Stomach (tissue), 8 donors: ENCODE measurements at regions not wholly inside any gene's neighbourhood (a gene's known extent, or its start where the extent isn't known, plus 50 kb on each side); places are given as distances from the start of the nearest gene placed in this dataset.

ENCODE experiments used
- DNase-seq, 2 donors: peaks; one replicate each; pipeline versions ENCODE4 v3.0.0 to v3.0.0-alpha.2; 2013 to 2019
- H3K27ac ChIP-seq, 5 donors: fragments of 200-600 bp in 4 of 5; sonication (generic) in 4 of 5; one replicate each; pipeline ENCODE4 v1.5.1; 2013 to 2019; ENCODE audit warnings: mild to moderate bottlenecking in 1 of 5, moderate library complexity in 1 of 5
- H3K27me3 ChIP-seq, 3 donors: fragments of 200-600 bp; sonication (generic); one replicate each; pipeline ENCODE4 v1.5.1; 2017 to 2019; ENCODE audit warnings: mixed run types in 1 of 3
- H3K36me3 ChIP-seq, 4 donors: fragments of 200-600 bp; sonication (generic); 1 replicate in 3 of 4; 2 replicates in 1 of 4; pipeline ENCODE4 v1.5.1; 2016 to 2019
- H3K4me1 ChIP-seq, 4 donors: fragments of 200-600 bp; sonication (generic); one replicate each; pipeline ENCODE4 v1.5.1; 2016 to 2019
- H3K4me3 ChIP-seq, 4 donors: fragments of 200-600 bp; sonication (generic) in 3 of 4; one replicate each; pipeline ENCODE4 v1.5.1; 2016 to 2019; ENCODE audit warnings: mild to moderate bottlenecking in 1 of 4
- H3K9me3 ChIP-seq, 4 donors: fragments of 200-600 bp; sonication (generic); one replicate each; pipeline ENCODE4 v1.5.1; 2016 to 2019
- CTCF ChIP-seq, 7 experiments: fragments of 450-650 bp in 4 of 7; fragments of 200-600 bp in 3 of 7; sonication (generic) in 3 of 7; IDR thresholded peaks; one replicate each; pipeline ENCODE4 v1.5.1; 2016 to 2019; ENCODE audit warnings: antibody characterized with exemption in 7 of 7, control low read depth in 2 of 7, mild to moderate bottlenecking in 1 of 7
- EP300 ChIP-seq: sonication (generic); formaldehyde crosslinking; IDR thresholded peaks from one replicate; pipeline ENCODE4 v1.6.1; 2017; ENCODE audit warnings: antibody characterized with exemption
- POLR2A ChIP-seq, 4 donors: fragments of 450-650 bp; IDR thresholded peaks; one replicate each; pipeline ENCODE4 v1.6.1; 2016; ENCODE audit warnings: antibody characterized with exemption in 4 of 4, control low read depth in 2 of 4, mild to moderate bottlenecking in 1 of 4, moderate library complexity in 1 of 4
- POLR2AphosphoS5 ChIP-seq, 3 donors: sonication (generic); formaldehyde crosslinking; IDR thresholded peaks; one replicate each; pipeline ENCODE4 v1.6.1; 2016; ENCODE audit warnings: antibody characterized with exemption in 3 of 3
- WGBS, 5 donors: extraction: QIAGEN DNeasy Blood & Tissue Kit in 3 of 5; methylation state at CpG; one replicate each; pipeline versions ENCODE4 v1.1.5 to v1.1.7; 2013 to 2018; 5-methylcytosine and 5-hydroxymethylcytosine counted together
- intact Hi-C: fragments of 100-400 bp; cut with DNase I; formaldehyde crosslinking; loops from one replicate; pipeline ENCODE4 v1.15.1; 2023; ENCODE audit warnings: low total_unique reads
- donor health status: healthy with polysubstance abuse.
- donor health status: Bipolar disorder and iron deficiency.
- donor health status: healthy.

- Histone ChIP-seq H3K27ac (no peak overlapping the region), H3K9me3 (no peaks in the 10 kb centered on the region), H3K4me1 (no peaks in the 10 kb centered on the region), H3K4me3 (no peak overlapping the region), H3K27me3 (no peaks in the 10 kb centered on the region), H3K36me3 (no peaks in the 10 kb centered on the region)
- no peak for DNase-seq
- TF ChIP-seq POLR2A (IDR thresholded peaks at IDR 0.05) (no peak), POLR2AphosphoS5 (IDR thresholded peaks at IDR 0.05) (no peak), CTCF (IDR thresholded peaks at IDR 0.05) (no peak), EP300 (no peak)
- intact Hi-C loops = no loop called here
- 88 to 96% (median 93%) methylated on average over 2 of the region's 2 CpGs for WGBS, 5 donors
These were observed 321.4 kb downstream of the MYCN start for GRCh38 chr2:16261791-16262190.

GRCh38 chr2:16261071-16261470 is 320.7 kb downstream of the MYCN start:
- 88 to 95% (median 90%) methylated on average over 3 of the region's 3 CpGs for WGBS, 5 donors

GRCh38 chr2:16260041-16260830 is 319.9 kb downstream of the MYCN start:
- Histone ChIP-seq H3K4me3 (no peak overlapping the region), H3K4me1 (no peaks in the 10 kb centered on the region), H3K9me3 (no peaks in the 10 kb centered on the region), H3K27ac (no peak overlapping the region), H3K36me3 (no peaks in the 10 kb centered on the region), H3K27me3 (no peaks in the 10 kb centered on the region)
- intact Hi-C loops = no loop called here
- 80 to 89% (median 84%) methylated on average over 9 of the region's 9 CpGs for WGBS, 5 donors
- DNase-seq = no peak
- TF ChIP-seq POLR2AphosphoS5 (IDR thresholded peaks at IDR 0.05) (no peak), EP300 (no peak), CTCF (IDR thresholded peaks at IDR 0.05) (no peak), POLR2A (IDR thresholded peaks at IDR 0.05) (no peak)

More at GRCh38 chr2:16261071-16261470, 320.7 kb downstream of the MYCN start:
- H3K4me3 ChIP-seq = no peak overlapping the region
- no peaks in the 10 kb centered on the region for H3K9me3 ChIP-seq
- intact Hi-C loops = no loop called here
- no peak for DNase-seq
- no peaks in the 10 kb centered on the region for H3K4me1 ChIP-seq
- H3K27ac ChIP-seq = no peak overlapping the region
- no peaks in the 10 kb centered on the region for H3K36me3 ChIP-seq
- H3K27me3 ChIP-seq = no peaks in the 10 kb centered on the region
- TF ChIP-seq POLR2AphosphoS5 (IDR thresholded peaks at IDR 0.05) (no peak), POLR2A (IDR thresholded peaks at IDR 0.05) (no peak), EP300 (no peak), CTCF (IDR thresholded peaks at IDR 0.05) (no peak)

GRCh38 chr2:16259010-16259409 is 318.7 kb downstream of the MYCN start:
- WGBS, 5 donors = 16 to 63% (median 42%) methylated on average over 1 of the region's 1 CpG
- intact Hi-C loops = no loop called here

More at GRCh38 chr2:16259010-16259409, 318.7 kb downstream of the MYCN start:
- Histone ChIP-seq H3K27me3 (no peaks in the 10 kb centered on the region), H3K9me3 (peaks cover 0 to 3% (median 0%) of the 10 kb centered on the region in 4 donors), H3K4me3 (no peak overlapping the region), H3K27ac (no peak overlapping the region), H3K4me1 (no peaks in the 10 kb centered on the region), H3K36me3 (no peaks in the 10 kb centered on the region)
- TF ChIP-seq EP300 = no peak
- TF ChIP-seq CTCF (IDR thresholded peaks at IDR 0.05) = no peak
- TF ChIP-seq POLR2A (IDR thresholded peaks at IDR 0.05) = no peak
- TF ChIP-seq POLR2AphosphoS5 (IDR thresholded peaks at IDR 0.05) = no peak
- DNase-seq = no peak
